SU-DHL-6 (cell line): ENCODE measurements at regions not wholly inside any gene's neighbourhood (a gene's known extent, or its start where the extent isn't known, plus 50 kb on each side); places are given as distances from the start of the nearest gene placed in this dataset.

Experiments
- H2AFZ ChIP-seq: fragments of 200-600 bp; sonication (generic); 2 replicates; pipeline ENCODE4 v1.6.1; 2014; ENCODE audit warnings: low read depth, mild to moderate bottlenecking, moderate library complexity, mixed read lengths, antibody characterized with exemption, low read length; ENCODE audit not compliant: severe bottlenecking
- H3F3A ChIP-seq: fragments of 200-600 bp; shearing (Covaris generic); 2 replicates; pipeline ENCODE4 v1.6.0; 2016; ENCODE audit warnings: antibody characterized with exemption, mild to moderate bottlenecking; ENCODE audit not compliant: insufficient read depth
- H3K27ac ChIP-seq: fragments of 200-600 bp; sonication (generic); 2 replicates; pipeline ENCODE4 v1.5.1; 2016; ENCODE audit warnings: low read depth, mild to moderate bottlenecking, low read length, moderate library complexity, mixed read lengths
- H3K27me3 ChIP-seq: fragments of 200-600 bp; sonication (generic), shearing (Covaris generic); 2 replicates; pipeline ENCODE4 v1.6.0; 2014; ENCODE audit warnings: mild to moderate bottlenecking, low read length
- H3K36me3 ChIP-seq: fragments of 200-600 bp; sonication (generic); 2 replicates; pipeline ENCODE4 v1.6.1; 2014; ENCODE audit warnings: mild to moderate bottlenecking, low read length, mixed read lengths
- H3K4me2 ChIP-seq: fragments of 300-600, 200-600 bp; shearing (Covaris generic), sonication (generic); 2 replicates; pipeline ENCODE4 v1.6.0; 2014; ENCODE audit warnings: low read length, low read depth, mild to moderate bottlenecking; ENCODE audit not compliant: poor library complexity, severe bottlenecking
- H3K4me3 ChIP-seq: fragments of 200-600 bp; sonication (generic); 2 replicates; pipeline ENCODE4 v1.5.1; 2014; ENCODE audit warnings: antibody characterized with exemption, low read length, mild to moderate bottlenecking, mixed read lengths; ENCODE audit not compliant: insufficient read depth, poor library complexity, severe bottlenecking
- H3K79me2 ChIP-seq: fragments of 200-600 bp; sonication (generic); 2 replicates; pipeline ENCODE4 v1.6.1; 2014; ENCODE audit warnings: mild to moderate bottlenecking, low read length, moderate library complexity; ENCODE audit not compliant: insufficient read depth
- H3K9ac ChIP-seq: fragments of 200-600 bp; sonication (generic); 2 replicates; pipeline ENCODE4 v1.7.0; 2014; ENCODE audit warnings: mild to moderate bottlenecking, low read length
- H3K9me2 ChIP-seq: fragments of 200-600 bp; sonication (generic); replicated peaks from 2 replicates; pipeline ENCODE4 v1.6.1; 2014; ENCODE audit warnings: low read length; ENCODE audit not compliant: insufficient read depth
- H3K9me3 ChIP-seq: fragments of 200-600 bp; sonication (generic); 2 replicates; pipeline ENCODE4 v1.6.1; 2014; ENCODE audit warnings: low read length, mixed read lengths; ENCODE audit not compliant: insufficient read depth
- H4K20me1 ChIP-seq: fragments of 200-600 bp; sonication (generic); 2 replicates; pipeline ENCODE4 v1.6.1; 2014; ENCODE audit warnings: low read depth, mild to moderate bottlenecking, antibody characterized with exemption, low read length, moderate library complexity, mixed read lengths
- CTCF ChIP-seq: fragments of 200-600 bp; sonication (generic); IDR thresholded peaks from one replicate; pipeline ENCODE4 v1.5.1; 2017; ENCODE audit warnings: antibody characterized with exemption, mild to moderate bottlenecking, low read length, moderate library complexity; ENCODE audit not compliant: insufficient read depth, poor library complexity, severe bottlenecking
- EZH2phosphoT487 ChIP-seq: fragments of 200-600 bp; sonication (generic), shearing (Covaris generic); conservative IDR thresholded peaks from 2 replicates; pipeline ENCODE4 v1.6.1; 2018; ENCODE audit warnings: mild to moderate bottlenecking, antibody characterized with exemption, low read length, moderate library complexity, mixed read lengths

DNA sequence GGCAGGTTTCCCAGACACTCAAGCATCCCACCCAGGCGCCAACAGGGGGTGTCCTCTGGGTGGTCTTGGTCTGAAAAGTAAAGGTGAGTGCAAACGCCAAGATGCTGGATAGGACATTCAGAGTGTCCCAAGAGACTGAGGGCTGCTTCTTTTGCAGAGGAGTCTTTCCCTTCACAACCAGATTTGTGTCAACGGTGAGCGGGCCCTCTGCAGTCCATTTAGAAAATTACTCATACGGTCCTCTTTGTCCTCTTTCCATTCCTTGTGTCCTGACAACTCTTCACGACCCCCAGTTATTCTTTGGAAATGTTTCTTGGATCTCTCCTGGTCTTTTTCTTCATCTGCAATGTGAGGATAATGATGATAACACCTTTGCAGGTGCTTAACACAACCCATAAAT is 257.8 kb downstream of the CDC5L start:
- Histone ChIP-seq H3K27ac (no peak overlapping the region), H3K4me3 (no peak overlapping the region), H4K20me1 (no peaks in the 10 kb centered on the region), H3K9me2 (no peaks in the 10 kb centered on the region), H3K9me3 (no peaks in the 10 kb centered on the region), H3K9ac (no peak overlapping the region), H3K4me2 (no peak overlapping the region), H2AFZ (no peak overlapping the region), H3F3A (no peaks in the 10 kb centered on the region), H3K79me2 (no peaks in the 10 kb centered on the region), H3K27me3 (no peaks in the 10 kb centered on the region), H3K36me3 (no peaks in the 10 kb centered on the region)
- TF ChIP-seq CTCF: no peak
- no peak for TF ChIP-seq EZH2phosphoT487

- Histone ChIP-seq H3K79me2 (no peaks in the 10 kb centered on the region), H3K27ac (no peak overlapping the region), H3K9ac (no peak overlapping the region), H4K20me1 (no peaks in the 10 kb centered on the region), H3K4me3 (no peak overlapping the region), H3K9me2 (no peaks in the 10 kb centered on the region), H3F3A (no peaks in the 10 kb centered on the region), H3K27me3 (no peaks in the 10 kb centered on the region), H3K4me2 (no peak overlapping the region), H3K9me3 (no peaks in the 10 kb centered on the region), H3K36me3 (no peaks in the 10 kb centered on the region), H2AFZ (no peak overlapping the region)
- no peak for TF ChIP-seq EZH2phosphoT487
- no peak for TF ChIP-seq CTCF
Observed at GRCh38 chr6:44646355-44646754, 258.8 kb downstream of the CDC5L start.

DNA sequence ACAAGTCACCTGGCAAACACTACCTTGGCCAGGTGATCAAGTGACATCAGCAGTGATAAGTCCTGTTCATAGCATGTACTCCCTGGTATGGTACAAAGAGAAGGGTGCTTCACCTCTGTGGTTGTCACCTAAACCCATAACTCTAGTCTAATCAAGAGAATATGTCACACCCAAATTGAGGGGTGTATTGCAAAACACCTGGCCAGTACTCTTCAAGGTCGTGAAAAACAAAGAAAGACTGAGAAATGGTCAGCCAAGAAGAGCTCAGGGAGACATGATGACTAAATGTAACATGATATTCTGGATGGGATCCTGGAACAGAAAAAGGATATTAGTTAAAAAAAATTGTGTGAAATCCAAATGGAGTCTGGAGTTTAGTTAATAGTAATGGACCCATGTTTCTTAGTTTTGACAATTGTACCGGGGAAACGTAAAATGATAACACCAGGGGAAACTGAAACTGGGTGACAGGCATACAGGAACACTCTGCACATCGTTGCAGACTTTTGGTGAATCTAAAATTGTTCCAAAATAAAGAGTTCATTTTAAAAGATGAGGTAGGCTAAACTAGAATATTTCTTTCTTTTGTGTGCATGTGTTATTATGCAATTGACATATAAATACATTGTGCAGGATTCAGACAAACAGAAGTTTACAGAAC is 262.0 kb downstream of the CDC5L start:
- Histone ChIP-seq H3K79me2 (no peaks in the 10 kb centered on the region), H3K36me3 (no peaks in the 10 kb centered on the region), H3K27ac (no peak overlapping the region), H3F3A (no peaks in the 10 kb centered on the region), H3K4me2 (no peak overlapping the region), H3K9me2 (no peaks in the 10 kb centered on the region), H2AFZ (no peak overlapping the region), H3K27me3 (0 out of 2 replicates have a peak, but pooled peaks cover 4% of the 10 kb centered on the region), H4K20me1 (no peaks in the 10 kb centered on the region), H3K9ac (no peak overlapping the region), H3K9me3 (no peaks in the 10 kb centered on the region), H3K4me3 (no peak overlapping the region)
- TF ChIP-seq CTCF (no peak), EZH2phosphoT487 (no peak)
